GM23248 (cell line): ENCODE measurements at regions not wholly inside any gene's neighbourhood (a gene's known extent, or its start where the extent isn't known, plus 50 kb on each side); places are given as distances from the start of the nearest gene placed in this dataset.

Experiments used
- EZH2 ChIP-seq: fragments of 200-600 bp; sonication (generic); IDR thresholded peaks from 2 replicates; pipeline ENCODE4 v1.6.1; 2018; ENCODE audit warnings: antibody characterized with exemption, mild to moderate bottlenecking; ENCODE audit not compliant: insufficient read depth, poor library complexity, severe bottlenecking
- EZH2phosphoT487 ChIP-seq: fragments of 200-600 bp; sonication (generic); IDR thresholded peaks from 2 replicates; pipeline ENCODE4 v1.6.1; 2018; ENCODE audit warnings: antibody characterized with exemption, moderate library complexity, mild to moderate bottlenecking, low read depth; ENCODE audit not compliant: insufficient read depth

DNA sequence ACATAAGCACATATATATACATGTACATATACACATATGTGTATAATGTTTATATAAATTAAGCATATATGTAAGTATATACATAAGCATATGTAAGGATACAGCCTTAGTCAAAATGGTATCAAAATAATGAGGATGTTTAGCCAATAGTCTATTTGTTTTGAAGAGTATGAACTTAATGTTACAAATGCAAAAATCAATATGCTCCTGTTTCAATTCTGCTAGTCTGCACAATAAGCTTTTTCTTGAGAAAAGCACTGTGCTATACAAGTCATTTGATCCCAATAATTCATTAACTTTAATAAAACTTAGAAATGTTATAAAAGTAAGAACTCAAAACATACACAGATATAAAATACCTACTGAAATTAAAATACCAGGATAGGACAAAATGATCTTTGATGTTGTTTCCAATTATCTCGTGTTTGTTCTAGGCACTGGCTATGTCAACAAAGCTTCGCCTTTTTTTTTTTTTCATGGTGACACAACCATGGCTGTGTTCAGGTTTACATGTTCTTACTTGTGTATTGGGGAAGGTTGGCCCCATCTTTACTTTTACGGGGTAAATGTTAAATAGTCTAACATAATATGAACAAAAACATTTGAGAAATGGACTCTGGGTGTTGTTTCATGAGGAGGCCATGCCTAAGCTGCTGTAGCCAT lies 271.1 kb upstream of the CDH19 start:
- TF ChIP-seq EZH2, result no peak
- no peak for TF ChIP-seq EZH2phosphoT487
